LNCaP clone FGC (cell line): ENCODE measurements at regions not wholly inside any gene's neighbourhood (a gene's known extent, or its start where the extent isn't known, plus 50 kb on each side); places are given as distances from the start of the nearest gene placed in this dataset.

ENCODE experiments used
- DNase-seq: peaks from one replicate; pipeline ENCODE4 v3.0.0-alpha.2; 2011; ENCODE audit warnings: low read depth
- H3K4me3 ChIP-seq: 2 replicates; pipeline ENCODE4 v1.5.1; 2011; ENCODE audit warnings: mild to moderate bottlenecking, low read depth, low read length, control low read depth
- TF ChIP-seq, protein P1 (sequence below): IDR thresholded peaks from 2 replicates; pipeline ENCODE4 v1.5.1; 2012; ENCODE audit warnings: mild to moderate bottlenecking; ENCODE audit not compliant: control insufficient read depth, insufficient read depth; ENCODE audit errors: extremely low read depth

GRCh38 chr5:92374859-92375258, 991.7 kb upstream of the ARRDC3 start:
- H3K4me3 ChIP-seq: no peak overlapping the region
- TF ChIP-seq, protein P1, sequence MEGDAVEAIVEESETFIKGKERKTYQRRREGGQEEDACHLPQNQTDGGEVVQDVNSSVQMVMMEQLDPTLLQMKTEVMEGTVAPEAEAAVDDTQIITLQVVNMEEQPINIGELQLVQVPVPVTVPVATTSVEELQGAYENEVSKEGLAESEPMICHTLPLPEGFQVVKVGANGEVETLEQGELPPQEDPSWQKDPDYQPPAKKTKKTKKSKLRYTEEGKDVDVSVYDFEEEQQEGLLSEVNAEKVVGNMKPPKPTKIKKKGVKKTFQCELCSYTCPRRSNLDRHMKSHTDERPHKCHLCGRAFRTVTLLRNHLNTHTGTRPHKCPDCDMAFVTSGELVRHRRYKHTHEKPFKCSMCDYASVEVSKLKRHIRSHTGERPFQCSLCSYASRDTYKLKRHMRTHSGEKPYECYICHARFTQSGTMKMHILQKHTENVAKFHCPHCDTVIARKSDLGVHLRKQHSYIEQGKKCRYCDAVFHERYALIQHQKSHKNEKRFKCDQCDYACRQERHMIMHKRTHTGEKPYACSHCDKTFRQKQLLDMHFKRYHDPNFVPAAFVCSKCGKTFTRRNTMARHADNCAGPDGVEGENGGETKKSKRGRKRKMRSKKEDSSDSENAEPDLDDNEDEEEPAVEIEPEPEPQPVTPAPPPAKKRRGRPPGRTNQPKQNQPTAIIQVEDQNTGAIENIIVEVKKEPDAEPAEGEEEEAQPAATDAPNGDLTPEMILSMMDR: no peak
- DNase-seq: no peak

DNA sequence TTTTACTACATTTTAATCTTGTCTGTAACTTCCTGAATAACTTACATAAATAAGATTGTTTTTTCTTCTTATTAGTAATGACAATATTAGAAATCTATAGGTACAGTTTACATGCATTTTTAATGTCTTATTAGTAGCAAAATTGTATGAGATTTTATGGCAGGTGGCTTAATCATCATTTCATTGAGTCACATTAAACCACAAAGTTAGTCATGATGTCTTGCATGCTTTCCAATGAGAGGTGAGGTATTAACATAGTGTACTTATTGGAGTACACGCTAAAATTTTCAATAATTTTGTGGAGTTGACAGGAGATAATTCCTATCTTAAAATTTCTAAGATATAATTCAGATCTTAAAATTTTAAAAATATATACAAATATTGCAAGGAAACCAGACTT, 989.6 kb upstream of the ARRDC3 start:
- H3K4me3 ChIP-seq: no peak overlapping the region
- DNase-seq: no peak
- TF ChIP-seq, protein P1: no peak

- TF ChIP-seq, protein P1: no peak
- no peak for DNase-seq
- H3K4me3 ChIP-seq: no peak overlapping the region
Observed at GRCh38 chr5:92371889-92372235, 988.7 kb upstream of the ARRDC3 start.

GRCh38 chr5:92371171-92371888, 988.2 kb upstream of the ARRDC3 start:
- no peak overlapping the region for H3K4me3 ChIP-seq
- DNase-seq: no peak
- TF ChIP-seq, protein P1: no peak

DNA sequence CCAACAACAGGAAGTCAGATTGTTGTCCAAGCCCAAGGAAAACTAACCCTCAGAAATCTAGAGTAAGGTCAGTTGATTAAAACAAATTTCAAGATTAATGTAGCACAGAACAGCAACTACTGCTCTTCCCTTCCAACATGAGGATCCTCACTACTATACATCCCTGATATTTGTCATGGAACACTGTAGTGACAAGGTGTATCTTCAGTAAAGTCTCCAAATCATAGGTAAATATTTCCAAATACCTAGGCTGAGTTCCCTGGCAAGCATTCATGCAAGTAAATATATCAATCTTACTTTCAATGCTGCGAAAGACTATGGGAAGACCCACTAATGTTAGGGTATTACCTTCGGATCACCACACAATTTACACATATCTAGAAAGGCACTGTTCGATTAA, 986.9 kb upstream of the ARRDC3 start:
- TF ChIP-seq, protein P1: no peak
- peak; percentile 13 for DNase-seq
- H3K4me3 ChIP-seq: no peak overlapping the region

GRCh38 chr5:92369587-92369986, 986.5 kb upstream of the ARRDC3 start:
- no peak for DNase-seq
- TF ChIP-seq, protein P1: no peak

DNA sequence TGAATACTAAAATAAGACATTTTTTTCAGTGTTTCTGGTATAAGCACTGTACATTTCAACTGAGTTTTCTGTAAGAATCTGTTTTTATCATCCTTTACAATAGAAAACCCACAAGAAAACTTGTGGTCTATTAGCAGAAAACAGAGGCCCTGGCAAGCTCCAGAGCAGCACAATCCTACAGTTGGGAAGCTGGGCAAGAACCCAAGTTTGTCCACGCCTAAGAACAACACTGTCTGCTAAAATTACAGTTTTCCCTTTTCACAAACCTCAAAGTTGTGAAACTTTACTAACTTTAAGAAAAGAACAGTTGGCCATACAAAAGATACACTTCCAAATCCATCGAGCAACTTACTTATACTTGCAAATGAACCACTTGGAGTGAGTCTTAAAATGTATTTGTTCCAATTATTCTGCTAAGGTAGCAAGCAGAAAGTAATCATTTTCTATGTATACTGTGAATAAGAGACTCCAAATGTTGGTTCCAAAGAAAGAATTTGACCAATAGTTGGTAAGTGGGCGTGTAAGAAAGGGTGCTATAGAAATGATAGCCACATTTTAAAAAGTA, 982.0 kb upstream of the ARRDC3 start:
- no peak for DNase-seq
- TF ChIP-seq, protein P1: no peak

More at GRCh38 chr5:92369587-92369986, 986.5 kb upstream of the ARRDC3 start:
- H3K4me3 ChIP-seq: no peak overlapping the region

More for the DNA sequence above, 982.0 kb upstream of the ARRDC3 start:
- no peak overlapping the region for H3K4me3 ChIP-seq
